ENCODE measurements at regions not wholly inside any gene's neighbourhood (a gene's known extent, or its start where the extent isn't known, plus 50 kb on each side); places are given as distances from the start of the nearest gene placed in this dataset.

DNA sequence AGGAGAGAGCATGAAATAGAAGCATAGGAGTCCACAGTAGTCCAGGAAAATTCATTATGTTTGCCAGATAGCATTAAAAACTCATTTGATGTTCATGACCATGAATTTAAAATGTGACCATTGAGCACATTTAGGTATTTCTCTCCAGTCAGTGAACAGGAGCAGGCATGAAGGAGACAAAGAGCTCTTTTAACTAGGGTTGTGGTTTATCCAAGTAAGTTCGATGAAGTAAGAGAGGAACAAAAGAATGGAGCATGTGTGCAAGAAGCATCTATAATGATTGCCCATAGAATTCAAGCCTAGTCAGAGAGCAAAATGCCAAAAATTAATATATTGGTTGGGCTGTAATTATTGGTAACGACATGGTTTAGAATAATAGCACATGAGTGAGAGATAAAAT lies 342.1 kb upstream of the CCDC54 start:
- Histone ChIP-seq H3K9me3 (ENCODE audit: control insufficient read depth, low read length) (peaks cover 4% of the 10 kb centered on the region), H3K36me3 (ENCODE audit: control insufficient read depth, insufficient read depth, low read length) (no peaks in the 10 kb centered on the region), H3K27ac (ENCODE audit: low read depth, low read length, severe bottlenecking) (no peak overlapping the region), H3K4me3 (ENCODE audit: extremely low read depth, insufficient read depth, low read length, poor library complexity, severe bottlenecking) (no peak overlapping the region), H3K4me1 (ENCODE audit: control insufficient read depth, insufficient read depth, low read length, poor library complexity, severe bottlenecking) (no peaks in the 10 kb centered on the region)
- 90 to 100% methylated on average over 2 of the region's 2 CpGs for WGBS, 2 experiments (ENCODE audit: insufficient coverage in 2 of 2)

DNA sequence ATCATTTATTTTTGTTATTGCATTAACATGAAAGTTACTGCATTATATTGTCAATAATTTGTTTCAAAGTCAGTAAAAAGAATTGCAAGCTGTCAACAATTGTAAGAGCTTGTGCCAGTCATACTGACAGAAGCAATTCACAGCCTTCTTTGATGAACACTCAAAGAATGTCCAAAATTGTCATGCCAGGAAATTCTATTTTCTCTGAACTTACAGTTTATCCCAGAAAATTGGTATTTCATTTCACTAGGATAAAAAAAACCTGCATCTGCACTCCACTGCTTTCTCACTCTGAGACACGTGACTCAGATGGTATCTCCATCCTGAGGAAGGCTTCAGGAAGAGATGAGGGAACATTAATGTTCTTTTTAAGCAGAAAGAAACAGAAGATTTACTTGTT lies 332.6 kb upstream of the CCDC54 start:
- Histone ChIP-seq H3K36me3 (ENCODE audit: control insufficient read depth, insufficient read depth, low read length) (no peaks in the 10 kb centered on the region), H3K4me3 (ENCODE audit: extremely low read depth, insufficient read depth, low read length, poor library complexity, severe bottlenecking) (no peak overlapping the region), H3K9me3 (ENCODE audit: control insufficient read depth, low read length) (no peaks in the 10 kb centered on the region), H3K27ac (ENCODE audit: low read depth, low read length, severe bottlenecking) (no peak overlapping the region), H3K4me1 (ENCODE audit: control insufficient read depth, insufficient read depth, low read length, poor library complexity, severe bottlenecking) (no peaks in the 10 kb centered on the region)
- WGBS, 2 experiments (ENCODE audit: insufficient coverage in 2 of 2) = 83% methylated on average over 1 of the region's 1 CpG; no CpG with 5 or more reads in 1 of the 2 experiments

DNA sequence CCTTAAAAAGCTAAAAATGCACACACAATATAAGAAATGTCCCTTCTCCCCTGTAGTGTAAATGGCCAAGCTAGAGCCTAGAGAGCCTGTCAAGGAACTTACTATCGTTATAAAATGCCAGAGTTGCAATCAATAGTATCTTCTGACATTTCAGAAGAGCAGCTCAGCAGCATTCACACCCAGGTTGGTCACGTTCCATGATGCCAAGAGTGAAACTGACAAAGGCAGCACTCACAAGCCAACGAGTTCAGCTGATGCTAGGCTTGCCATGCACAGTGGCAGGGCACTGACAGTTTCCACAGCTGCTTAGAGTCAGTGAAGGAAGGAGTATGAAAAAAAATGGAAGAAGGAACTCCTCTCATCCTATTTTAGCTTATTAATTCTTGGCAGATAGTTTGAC lies 331.4 kb upstream of the CCDC54 start:
- H3K4me1 ChIP-seq (ENCODE audit: control insufficient read depth, insufficient read depth, low read length, poor library complexity, severe bottlenecking) = no peaks in the 10 kb centered on the region
- no peak overlapping the region for H3K4me3 ChIP-seq (ENCODE audit: extremely low read depth, insufficient read depth, low read length, poor library complexity, severe bottlenecking)
- H3K27ac ChIP-seq (ENCODE audit: low read depth, low read length, severe bottlenecking) = no peak overlapping the region
- WGBS, 2 experiments (ENCODE audit: insufficient coverage in 2 of 2) = 81 to 83% methylated on average over 1 to 3 of the region's 3 CpGs
- no peaks in the 10 kb centered on the region for H3K36me3 ChIP-seq (ENCODE audit: control insufficient read depth, insufficient read depth, low read length)
- no peaks in the 10 kb centered on the region for H3K9me3 ChIP-seq (ENCODE audit: control insufficient read depth, low read length)

DNA sequence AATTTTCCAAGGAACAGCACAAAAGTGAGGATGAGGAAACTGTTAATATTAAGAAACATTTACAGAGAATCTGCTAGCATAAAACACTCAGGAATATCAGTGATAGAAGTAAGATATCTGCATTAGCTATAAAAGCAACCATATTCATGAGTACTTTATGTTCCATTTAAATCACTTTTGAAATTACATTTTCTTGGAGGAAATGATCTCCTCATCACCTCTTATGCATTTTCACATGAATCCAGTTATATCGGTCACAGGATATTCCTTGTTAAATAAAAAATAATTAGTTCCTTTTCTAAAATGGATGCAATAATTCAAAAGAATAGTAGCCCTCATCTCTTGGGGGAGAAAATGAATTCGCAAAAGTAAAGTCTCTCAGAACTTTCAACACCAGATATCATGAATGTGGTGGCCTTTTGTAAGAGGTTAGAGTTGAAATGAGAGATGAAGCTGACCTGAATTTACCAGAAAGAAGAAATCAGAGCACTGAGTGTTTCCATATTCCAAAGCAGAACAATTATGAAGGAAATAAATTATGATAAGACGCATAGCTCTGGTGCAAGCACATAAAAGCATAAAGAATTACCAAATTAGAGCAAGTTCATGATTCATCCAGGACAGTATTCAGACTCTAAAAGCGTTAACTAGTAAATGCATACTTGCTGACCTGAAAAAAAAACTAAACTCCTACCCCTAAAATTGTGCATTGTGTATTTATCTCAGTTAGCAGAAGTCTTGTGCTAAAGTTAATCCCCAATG lies 321.9 kb upstream of the CCDC54 start:
- H3K4me3 ChIP-seq (ENCODE audit: extremely low read depth, insufficient read depth, low read length, poor library complexity, severe bottlenecking) = no peak overlapping the region
- no peak overlapping the region for H3K27ac ChIP-seq (ENCODE audit: low read depth, low read length, severe bottlenecking)
- no peaks in the 10 kb centered on the region for H3K36me3 ChIP-seq (ENCODE audit: control insufficient read depth, insufficient read depth, low read length)
- WGBS, 2 experiments (ENCODE audit: insufficient coverage in 2 of 2) = 92% methylated on average over 2 of the region's 4 CpGs; no CpG with 5 or more reads in 1 of the 2 experiments
- no peaks in the 10 kb centered on the region for H3K9me3 ChIP-seq (ENCODE audit: control insufficient read depth, low read length)
- no peaks in the 10 kb centered on the region for H3K4me1 ChIP-seq (ENCODE audit: control insufficient read depth, insufficient read depth, low read length, poor library complexity, severe bottlenecking)

DNA sequence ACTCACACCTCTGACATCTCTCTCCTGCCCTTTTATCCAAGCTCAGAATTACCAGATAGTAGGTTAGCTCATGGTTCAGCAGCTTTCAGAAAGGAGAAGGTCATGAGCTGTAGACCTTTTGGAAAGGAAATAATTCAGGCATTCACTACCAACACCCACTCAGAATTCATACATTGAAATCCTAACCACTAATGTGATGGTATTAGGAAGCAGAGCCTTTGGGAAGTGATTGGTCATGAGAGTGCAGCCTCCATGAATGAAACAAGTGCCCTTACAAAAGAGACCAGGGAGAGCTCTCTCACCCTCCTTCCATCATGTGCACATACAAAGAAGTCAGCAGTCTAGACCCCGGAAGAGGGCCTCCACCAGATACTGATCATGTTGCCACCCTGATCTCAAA lies 315.8 kb upstream of the CCDC54 start:
- WGBS, 2 experiments (ENCODE audit: insufficient coverage in 2 of 2) = no CpG with 5 or more reads among the region's 1 CpG
- Histone ChIP-seq H3K36me3 (ENCODE audit: control insufficient read depth, insufficient read depth, low read length) (no peaks in the 10 kb centered on the region), H3K9me3 (ENCODE audit: control insufficient read depth, low read length) (peaks cover 4% of the 10 kb centered on the region), H3K4me3 (ENCODE audit: extremely low read depth, insufficient read depth, low read length, poor library complexity, severe bottlenecking) (no peak overlapping the region), H3K27ac (ENCODE audit: low read depth, low read length, severe bottlenecking) (no peak overlapping the region), H3K4me1 (ENCODE audit: control insufficient read depth, insufficient read depth, low read length, poor library complexity, severe bottlenecking) (peaks cover 39% of the 10 kb centered on the region)

DNA sequence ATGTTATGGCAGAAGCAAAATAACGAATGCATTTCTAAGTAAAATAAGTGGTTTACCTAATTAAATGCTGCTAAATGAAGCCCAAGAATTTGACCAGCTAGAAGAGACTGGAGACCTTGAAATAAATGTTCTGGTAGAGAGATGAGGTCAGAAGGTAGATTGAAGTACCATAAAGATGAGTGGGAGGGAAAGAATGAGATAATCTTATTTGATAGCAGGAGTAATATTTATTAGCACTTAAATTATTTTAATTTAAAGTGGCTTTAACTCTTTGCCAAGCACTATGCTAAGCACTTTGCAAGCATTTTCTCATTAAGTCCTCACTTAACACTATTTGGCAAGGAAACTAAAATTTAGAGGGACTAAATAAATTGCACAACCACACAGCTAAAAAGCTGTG lies 314.9 kb upstream of the CCDC54 start:
- Histone ChIP-seq H3K9me3 (ENCODE audit: control insufficient read depth, low read length) (peaks cover 8% of the 10 kb centered on the region), H3K27ac (ENCODE audit: low read depth, low read length, severe bottlenecking) (no peak overlapping the region), H3K4me3 (ENCODE audit: extremely low read depth, insufficient read depth, low read length, poor library complexity, severe bottlenecking) (no peak overlapping the region), H3K4me1 (ENCODE audit: control insufficient read depth, insufficient read depth, low read length, poor library complexity, severe bottlenecking) (peaks cover 39% of the 10 kb centered on the region), H3K36me3 (ENCODE audit: control insufficient read depth, insufficient read depth, low read length) (no peaks in the 10 kb centered on the region)
- WGBS, 2 experiments (ENCODE audit: insufficient coverage in 2 of 2) = 100% methylated on average over 1 of the region's 1 CpG

DNA sequence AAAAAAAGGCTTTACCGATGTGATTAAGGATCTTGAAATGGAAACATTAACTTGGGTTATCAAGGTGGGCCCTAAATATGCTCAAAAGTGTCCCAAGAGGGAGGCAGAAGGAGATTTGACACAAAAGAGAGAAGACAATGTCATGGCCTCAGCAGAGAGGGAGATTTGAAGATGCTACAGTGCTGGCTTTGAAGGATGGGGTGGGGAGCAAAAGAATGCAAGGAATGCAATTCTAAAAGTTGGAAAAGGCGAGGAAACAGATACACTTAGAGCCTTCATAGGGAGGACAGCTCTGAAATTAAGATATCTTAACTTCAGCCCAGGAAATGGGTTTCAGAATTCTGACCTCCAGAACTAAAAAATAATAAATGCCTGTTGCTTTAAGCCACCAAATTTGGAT lies 314.5 kb upstream of the CCDC54 start:
- 47 to 50% methylated on average over 1 to 2 of the region's 2 CpGs for WGBS, 2 experiments (ENCODE audit: insufficient coverage in 2 of 2)
- no peak overlapping the region for H3K4me3 ChIP-seq (ENCODE audit: extremely low read depth, insufficient read depth, low read length, poor library complexity, severe bottlenecking)
- peaks cover 13% of the 10 kb centered on the region for H3K9me3 ChIP-seq (ENCODE audit: control insufficient read depth, low read length)
- H3K36me3 ChIP-seq (ENCODE audit: control insufficient read depth, insufficient read depth, low read length) = no peaks in the 10 kb centered on the region
- H3K4me1 ChIP-seq (ENCODE audit: control insufficient read depth, insufficient read depth, low read length, poor library complexity, severe bottlenecking) = peaks cover 39% of the 10 kb centered on the region
- peak overlapping the region; percentile 60 for H3K27ac ChIP-seq (ENCODE audit: low read depth, low read length, severe bottlenecking)

DNA sequence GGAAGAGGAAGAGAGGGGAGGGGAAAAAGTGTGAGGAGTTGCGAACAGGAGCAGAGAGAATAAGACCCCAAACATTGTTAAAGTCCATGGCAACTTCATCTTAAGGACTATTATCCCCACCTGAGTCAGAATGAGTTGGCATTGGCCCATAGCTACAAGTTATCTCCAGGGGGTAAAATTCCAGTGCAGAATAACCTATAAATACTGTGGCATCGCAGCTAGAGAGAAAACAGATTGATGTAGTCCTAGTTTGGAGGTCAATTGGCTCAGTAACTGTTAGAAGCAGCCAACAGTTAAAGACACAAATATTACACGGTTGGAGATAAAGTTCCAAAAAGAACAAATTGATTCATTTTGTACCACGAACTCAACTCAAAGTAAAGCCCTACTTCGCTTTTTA lies 313.9 kb upstream of the CCDC54 start:
- H3K9me3 ChIP-seq (ENCODE audit: control insufficient read depth, low read length) = peaks cover 13% of the 10 kb centered on the region
- H3K4me1 ChIP-seq (ENCODE audit: control insufficient read depth, insufficient read depth, low read length, poor library complexity, severe bottlenecking) = peaks cover 42% of the 10 kb centered on the region
- no peak overlapping the region for H3K4me3 ChIP-seq (ENCODE audit: extremely low read depth, insufficient read depth, low read length, poor library complexity, severe bottlenecking)
- WGBS, 2 experiments (ENCODE audit: insufficient coverage in 2 of 2) = 71 to 100% methylated on average over 1 to 2 of the region's 5 CpGs
- H3K27ac ChIP-seq (ENCODE audit: low read depth, low read length, severe bottlenecking) = peak overlapping the region; percentile 60
- H3K36me3 ChIP-seq (ENCODE audit: control insufficient read depth, insufficient read depth, low read length) = no peaks in the 10 kb centered on the region

DNA sequence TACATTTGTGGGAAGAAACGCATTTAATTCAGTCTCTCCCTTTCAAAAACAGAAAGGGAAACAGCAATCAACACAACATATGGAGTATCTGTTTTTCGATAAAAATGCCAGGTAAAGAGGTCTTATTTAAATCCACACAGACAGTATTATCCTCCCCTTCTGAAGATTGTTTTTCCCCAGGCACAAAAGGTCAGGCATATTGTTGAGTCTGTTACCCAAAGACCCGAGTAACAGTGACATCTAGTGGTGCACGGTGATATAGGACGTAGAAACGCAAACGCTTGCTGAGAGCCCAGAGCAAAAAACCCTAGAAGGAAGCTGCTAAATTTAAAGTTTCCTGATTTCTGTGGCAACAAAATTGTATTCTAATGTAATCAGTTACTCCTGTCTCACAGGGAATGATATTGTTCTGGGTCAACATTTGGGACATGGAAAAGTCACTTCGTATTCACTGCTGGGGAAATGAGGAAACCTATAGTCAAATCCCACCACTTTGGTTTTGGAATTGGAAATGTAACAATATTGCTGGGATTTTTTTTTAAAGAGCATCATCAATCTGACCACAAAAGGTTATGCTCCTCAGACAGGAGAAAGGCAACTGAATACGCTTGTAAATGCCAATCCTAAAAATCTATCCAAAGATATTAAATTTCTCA lies 312.7 kb upstream of the CCDC54 start:
- peak overlapping the region; percentile 49 for H3K27ac ChIP-seq (ENCODE audit: low read depth, low read length, severe bottlenecking)

DNA sequence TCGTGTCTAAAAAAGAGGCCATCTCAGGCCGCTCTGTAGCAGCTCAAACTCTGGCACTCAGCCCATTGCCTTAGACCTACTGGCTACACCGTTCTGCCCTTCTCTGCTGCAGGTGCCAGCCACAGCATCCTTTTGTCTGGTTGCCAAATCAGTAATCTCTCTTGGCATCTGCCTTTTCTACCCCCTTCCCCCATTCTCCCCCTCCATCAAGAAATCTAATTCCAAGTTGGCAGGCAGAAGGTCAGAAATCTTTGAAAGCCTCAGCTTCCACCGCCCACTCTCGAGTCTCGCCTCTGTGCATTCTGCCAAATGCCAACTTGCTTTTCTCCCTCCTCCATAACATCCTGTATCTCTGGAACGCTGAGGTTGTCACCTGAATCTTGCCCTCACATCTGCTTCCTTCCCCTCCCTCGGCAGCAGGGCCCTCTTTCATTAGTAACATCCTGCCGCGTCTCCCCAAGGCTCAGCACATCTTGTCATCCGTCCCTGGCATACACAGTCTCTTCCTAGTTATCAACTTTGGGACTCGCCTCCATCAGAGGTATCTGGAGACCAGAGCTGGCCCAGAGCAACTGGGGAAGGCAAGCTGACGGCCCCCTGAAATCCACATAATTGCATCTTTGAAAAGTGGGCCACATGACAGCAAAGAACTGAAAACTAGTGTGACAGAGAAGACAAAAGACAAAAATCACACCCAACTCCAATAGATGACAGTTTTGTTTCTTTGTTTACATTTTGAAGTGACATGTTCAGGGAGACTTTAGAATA lies 312.0 kb upstream of the CCDC54 start:
- peaks cover 51% of the 10 kb centered on the region for H3K4me1 ChIP-seq (ENCODE audit: control insufficient read depth, insufficient read depth, low read length, poor library complexity, severe bottlenecking)
- 86 to 93% methylated on average over 13 of the region's 13 CpGs for WGBS, 2 experiments (ENCODE audit: insufficient coverage in 2 of 2)
- peaks cover 13% of the 10 kb centered on the region for H3K9me3 ChIP-seq (ENCODE audit: control insufficient read depth, low read length)
- no peak overlapping the region for H3K27ac ChIP-seq (ENCODE audit: low read depth, low read length, severe bottlenecking)
- no peak overlapping the region for H3K4me3 ChIP-seq (ENCODE audit: extremely low read depth, insufficient read depth, low read length, poor library complexity, severe bottlenecking)
- H3K36me3 ChIP-seq (ENCODE audit: control insufficient read depth, insufficient read depth, low read length) = no peaks in the 10 kb centered on the region

More for the DNA sequence above, 312.7 kb upstream of the CCDC54 start:
- H3K4me3 ChIP-seq (ENCODE audit: extremely low read depth, insufficient read depth, low read length, poor library complexity, severe bottlenecking) = no peak overlapping the region
- H3K36me3 ChIP-seq (ENCODE audit: control insufficient read depth, insufficient read depth, low read length) = no peaks in the 10 kb centered on the region
- WGBS, 2 experiments (ENCODE audit: insufficient coverage in 2 of 2) = 18 to 22% methylated on average over 6 to 7 of the region's 9 CpGs
- peaks cover 13% of the 10 kb centered on the region for H3K9me3 ChIP-seq (ENCODE audit: control insufficient read depth, low read length)
- H3K4me1 ChIP-seq (ENCODE audit: control insufficient read depth, insufficient read depth, low read length, poor library complexity, severe bottlenecking) = peaks cover 51% of the 10 kb centered on the region
